Hematopoietic multipotent progenitor cell treated with erythropoietin and hydrocortisone succinate and interleukin-3 and kit ligand, for 6 days (in vitro differentiated cells): ENCODE measurements at regions not wholly inside any gene's neighbourhood (a gene's known extent, or its start where the extent isn't known, plus 50 kb on each side); places are given as distances from the start of the nearest gene placed in this dataset.
"Not testable (repeated sequence)": the region's sequence is repeated elsewhere in the genome, so short reads cannot be mapped to it uniquely, and the experiment has no call there.

Source experiments
- DNase-seq: peaks from one replicate; pipeline ENCODE4 v3.0.0-alpha.2; 2015

GRCh38 chr16:5922686-5923085, 825.1 kb upstream of the EEF2KMT start:
- no peak for DNase-seq

GRCh38 chr16:5918567-5919130, 821.1 kb upstream of the EEF2KMT start:
- no peak for DNase-seq

GRCh38 chr16:5917436-5918195, 820.0 kb upstream of the EEF2KMT start:
- no peak for DNase-seq

- no peak for DNase-seq
Measured at GRCh38 chr16:5916711-5917191, 819.2 kb upstream of the EEF2KMT start.

- DNase-seq, result no peak
Measured at GRCh38 chr16:5911241-5911640, 813.6 kb upstream of the EEF2KMT start.

GRCh38 chr16:5909556-5909955, 812.0 kb upstream of the EEF2KMT start:
- not testable (repeated sequence) for DNase-seq

- no peak for DNase-seq
Measured at GRCh38 chr16:5907544-5907943, 809.9 kb upstream of the EEF2KMT start.

GRCh38 chr16:5906351-5906750, 808.8 kb upstream of the EEF2KMT start:
- DNase-seq, result no peak

GRCh38 chr16:5905935-5906334, 808.3 kb upstream of the EEF2KMT start:
- DNase-seq, result no peak

GRCh38 chr16:5903832-5904231, 806.2 kb upstream of the EEF2KMT start:
- DNase-seq, result no peak

- no peak for DNase-seq
Measured at GRCh38 chr16:5903153-5903552, 805.6 kb upstream of the EEF2KMT start.

GRCh38 chr16:5900046-5900445, 802.5 kb upstream of the EEF2KMT start:
- no peak for DNase-seq

- DNase-seq, result no peak
Measured at GRCh38 chr16:5895976-5896375, 798.4 kb upstream of the EEF2KMT start.

GRCh38 chr16:5895137-5895536, 797.5 kb upstream of the EEF2KMT start:
- DNase-seq, result no peak

GRCh38 chr16:5891296-5891695, 793.7 kb upstream of the EEF2KMT start:
- no peak for DNase-seq

GRCh38 chr16:5885521-5885920, 787.9 kb upstream of the EEF2KMT start:
- no peak for DNase-seq

- DNase-seq, result no peak
Measured at GRCh38 chr16:5884996-5885395, 787.4 kb upstream of the EEF2KMT start.

- no peak for DNase-seq
Measured at GRCh38 chr16:5884339-5884738, 786.7 kb upstream of the EEF2KMT start.

- DNase-seq, result no peak
Measured at GRCh38 chr16:5882087-5882640, 784.6 kb upstream of the EEF2KMT start.

GRCh38 chr16:5875416-5875815, 777.8 kb upstream of the EEF2KMT start:
- no peak for DNase-seq

GRCh38 chr16:5874899-5875298, 777.3 kb upstream of the EEF2KMT start:
- no peak for DNase-seq

- DNase-seq, result no peak
Measured at GRCh38 chr16:5873221-5873620, 775.6 kb upstream of the EEF2KMT start.

- DNase-seq, result no peak
Measured at GRCh38 chr16:5870886-5871691, 773.5 kb upstream of the EEF2KMT start.

GRCh38 chr16:5867250-5867649, 769.7 kb upstream of the EEF2KMT start:
- no peak for DNase-seq
